ENCODE measurements at regions not wholly inside any gene's neighbourhood (a gene's known extent, or its start where the extent isn't known, plus 50 kb on each side); places are given as distances from the start of the nearest gene placed in this dataset.

DNA sequence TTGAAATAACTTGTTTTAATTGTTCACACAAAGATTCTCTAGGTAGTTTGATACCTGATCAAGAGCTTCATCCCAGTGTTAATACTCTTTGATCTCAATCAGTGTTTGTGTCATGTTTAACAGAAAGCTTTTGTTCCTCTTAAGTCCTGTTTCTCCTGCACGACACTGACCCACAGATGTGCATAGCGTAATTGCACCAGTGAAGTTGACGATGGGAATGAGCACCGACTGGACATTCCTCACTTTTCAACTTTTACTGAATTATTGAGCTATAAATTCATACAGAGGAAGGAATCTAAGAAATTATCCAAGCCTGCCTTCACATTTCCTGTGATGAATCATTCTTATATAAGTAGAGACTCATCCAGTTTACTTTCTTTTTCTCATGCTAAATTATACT, 878.7 kb upstream of the TENM3 start:
- no peaks in the 10 kb centered on the region for H3K36me3 ChIP-seq (replicated peaks in 1 of 2; ENCODE audit: control insufficient read depth in 1 of 2, insufficient read depth in 2 of 2, low read length in 2 of 2)
- Mint-ChIP-seq H3K4me3 (no peak overlapping the region), H3K27me3 (ENCODE audit: low read depth in 3 of 3) (no peaks in the 10 kb centered on the region), H3K9me3 (peaks cover 0 to 5% (median 2%) of the 10 kb centered on the region in 7 donors), H3K27ac (no peak overlapping the region), H3K4me1 (no peaks in the 10 kb centered on the region), H3K36me3 (no peaks in the 10 kb centered on the region)
- no peak overlapping the region for H2AFZ ChIP-seq (ENCODE audit: insufficient read depth, low read depth, low read length, poor library complexity, severe bottlenecking)
- TF ChIP-seq, protein P1, sequence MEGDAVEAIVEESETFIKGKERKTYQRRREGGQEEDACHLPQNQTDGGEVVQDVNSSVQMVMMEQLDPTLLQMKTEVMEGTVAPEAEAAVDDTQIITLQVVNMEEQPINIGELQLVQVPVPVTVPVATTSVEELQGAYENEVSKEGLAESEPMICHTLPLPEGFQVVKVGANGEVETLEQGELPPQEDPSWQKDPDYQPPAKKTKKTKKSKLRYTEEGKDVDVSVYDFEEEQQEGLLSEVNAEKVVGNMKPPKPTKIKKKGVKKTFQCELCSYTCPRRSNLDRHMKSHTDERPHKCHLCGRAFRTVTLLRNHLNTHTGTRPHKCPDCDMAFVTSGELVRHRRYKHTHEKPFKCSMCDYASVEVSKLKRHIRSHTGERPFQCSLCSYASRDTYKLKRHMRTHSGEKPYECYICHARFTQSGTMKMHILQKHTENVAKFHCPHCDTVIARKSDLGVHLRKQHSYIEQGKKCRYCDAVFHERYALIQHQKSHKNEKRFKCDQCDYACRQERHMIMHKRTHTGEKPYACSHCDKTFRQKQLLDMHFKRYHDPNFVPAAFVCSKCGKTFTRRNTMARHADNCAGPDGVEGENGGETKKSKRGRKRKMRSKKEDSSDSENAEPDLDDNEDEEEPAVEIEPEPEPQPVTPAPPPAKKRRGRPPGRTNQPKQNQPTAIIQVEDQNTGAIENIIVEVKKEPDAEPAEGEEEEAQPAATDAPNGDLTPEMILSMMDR (IDR thresholded peaks at IDR 0.05) = no peak
- H3K27me3 ChIP-seq (ENCODE audit: control insufficient read depth in 2 of 2, insufficient read depth in 2 of 2, low read length in 2 of 2) = no peaks in the 10 kb centered on the region
- H3K4me1 ChIP-seq (ENCODE audit: control insufficient read depth in 1 of 2, insufficient read depth in 2 of 2, low read length in 2 of 2) = no peaks in the 10 kb centered on the region
- H3K79me2 ChIP-seq (ENCODE audit: insufficient read depth, low read length) = no peaks in the 10 kb centered on the region
- no peaks in the 10 kb centered on the region for H4K20me1 ChIP-seq (ENCODE audit: insufficient read depth, low read length)
- H3K4me2 ChIP-seq (replicated peaks; ENCODE audit: extremely low read depth, low read length, poor library complexity, severe bottlenecking) = no peak overlapping the region
- no peak overlapping the region for H3K4me3 ChIP-seq (replicated peaks in 1 of 3; ENCODE audit: low read depth in 2 of 3, low read length in 3 of 3)
- no peak overlapping the region for H3K9ac ChIP-seq (ENCODE audit: insufficient read depth, low read length, poor library complexity, severe bottlenecking)
- no peak for DNase-seq
- no peak overlapping the region for H3K27ac ChIP-seq (ENCODE audit: low read depth in 1 of 2, low read length in 2 of 2)
- intact Hi-C loops (cut with micrococcal nuclease) = no loop called here
- no CpG with 5 or more reads among the region's 4 CpGs for WGBS (ENCODE audit: insufficient coverage)
- peaks cover 0 to 3% of the 10 kb centered on the region in 2 donors for H3K9me3 ChIP-seq (replicated peaks in 1 of 2; ENCODE audit: control insufficient read depth in 1 of 2, insufficient read depth in 1 of 2, low read length in 2 of 2)

DNA sequence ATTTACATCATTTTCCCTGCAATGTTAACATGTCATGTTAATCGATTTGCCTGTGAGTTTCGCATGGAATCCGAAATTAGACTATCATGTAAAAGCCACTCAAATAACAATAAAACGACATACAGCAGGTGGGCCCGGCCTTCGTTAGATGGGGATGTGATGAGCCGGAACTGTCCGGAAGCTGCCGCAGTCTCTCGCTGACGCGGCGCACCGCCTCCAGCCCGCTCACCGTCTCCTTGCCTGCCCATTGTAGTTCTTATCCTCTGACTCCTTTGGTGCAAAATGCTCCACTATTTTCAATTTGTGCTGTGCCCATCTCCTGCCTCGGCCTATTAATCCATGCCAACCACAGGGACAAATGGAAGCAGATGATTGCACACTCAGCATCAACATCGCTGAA, 877.5 kb upstream of the TENM3 start:
- intact Hi-C loops (cut with micrococcal nuclease) = no loop called here
- Histone ChIP-seq H3K9ac (ENCODE audit: insufficient read depth, low read length, poor library complexity, severe bottlenecking) (no peak overlapping the region), H3K9me3 (replicated peaks in 1 of 2; ENCODE audit: control insufficient read depth in 1 of 2, insufficient read depth in 1 of 2, low read length in 2 of 2) (peaks cover 0 to 3% of the 10 kb centered on the region in 2 donors), H4K20me1 (ENCODE audit: insufficient read depth, low read length) (no peaks in the 10 kb centered on the region), H3K4me2 (replicated peaks; ENCODE audit: extremely low read depth, low read length, poor library complexity, severe bottlenecking) (no peak overlapping the region), H3K27me3 (ENCODE audit: control insufficient read depth in 2 of 2, insufficient read depth in 2 of 2, low read length in 2 of 2) (no peaks in the 10 kb centered on the region), H2AFZ (ENCODE audit: insufficient read depth, low read depth, low read length, poor library complexity, severe bottlenecking) (no peak overlapping the region), H3K4me1 (ENCODE audit: control insufficient read depth in 1 of 2, insufficient read depth in 2 of 2, low read length in 2 of 2) (no peaks in the 10 kb centered on the region), H3K27ac (ENCODE audit: low read depth in 1 of 2, low read length in 2 of 2) (no peak overlapping the region), H3K79me2 (ENCODE audit: insufficient read depth, low read length) (no peaks in the 10 kb centered on the region), H3K36me3 (replicated peaks in 1 of 2; ENCODE audit: control insufficient read depth in 1 of 2, insufficient read depth in 2 of 2, low read length in 2 of 2) (no peaks in the 10 kb centered on the region), H3K4me3 (replicated peaks in 1 of 3; ENCODE audit: low read depth in 2 of 3, low read length in 3 of 3) (no peak overlapping the region)
- no peaks in the 10 kb centered on the region for H3K4me1 Mint-ChIP-seq
- H3K27me3 Mint-ChIP-seq (ENCODE audit: low read depth in 3 of 3) = no peaks in the 10 kb centered on the region
- no peak overlapping the region for H3K27ac Mint-ChIP-seq
- H3K9me3 Mint-ChIP-seq = peaks cover 0 to 5% (median 2%) of the 10 kb centered on the region in 7 donors
- no peaks in the 10 kb centered on the region for H3K36me3 Mint-ChIP-seq
- DNase-seq = no peak
- no peak overlapping the region for H3K4me3 Mint-ChIP-seq
- WGBS (ENCODE audit: insufficient coverage) = 96% methylated on average over 13 of the region's 18 CpGs
- TF ChIP-seq, protein P1 (IDR thresholded peaks at IDR 0.05) = no peak

Data from CD14-positive monocyte (primary cell).